ENCODE measurements at regions not wholly inside any gene's neighbourhood (a gene's known extent, or its start where the extent isn't known, plus 50 kb on each side); places are given as distances from the start of the nearest gene placed in this dataset.

DNA sequence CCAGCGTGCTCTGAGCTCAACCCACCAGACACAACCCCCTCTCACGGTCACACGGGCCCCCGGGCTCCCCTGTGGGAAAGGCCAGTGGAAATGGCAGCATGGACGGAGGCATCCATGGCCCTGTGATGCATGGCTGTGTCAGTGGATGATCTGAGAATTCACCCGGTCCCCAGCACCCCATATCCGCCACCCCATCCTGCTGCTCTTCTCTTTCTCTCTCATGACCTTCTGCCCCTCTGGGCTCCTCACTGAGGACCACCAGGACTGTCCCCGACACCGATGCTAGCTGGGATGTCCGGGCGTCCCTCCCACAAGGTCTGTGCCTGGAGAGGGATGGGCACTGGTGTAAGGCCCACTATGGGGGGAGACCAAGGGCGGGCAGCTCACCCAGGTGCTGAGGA lies 282.2 kb downstream of the ADGRD1 start:
- TF ChIP-seq, protein P1, sequence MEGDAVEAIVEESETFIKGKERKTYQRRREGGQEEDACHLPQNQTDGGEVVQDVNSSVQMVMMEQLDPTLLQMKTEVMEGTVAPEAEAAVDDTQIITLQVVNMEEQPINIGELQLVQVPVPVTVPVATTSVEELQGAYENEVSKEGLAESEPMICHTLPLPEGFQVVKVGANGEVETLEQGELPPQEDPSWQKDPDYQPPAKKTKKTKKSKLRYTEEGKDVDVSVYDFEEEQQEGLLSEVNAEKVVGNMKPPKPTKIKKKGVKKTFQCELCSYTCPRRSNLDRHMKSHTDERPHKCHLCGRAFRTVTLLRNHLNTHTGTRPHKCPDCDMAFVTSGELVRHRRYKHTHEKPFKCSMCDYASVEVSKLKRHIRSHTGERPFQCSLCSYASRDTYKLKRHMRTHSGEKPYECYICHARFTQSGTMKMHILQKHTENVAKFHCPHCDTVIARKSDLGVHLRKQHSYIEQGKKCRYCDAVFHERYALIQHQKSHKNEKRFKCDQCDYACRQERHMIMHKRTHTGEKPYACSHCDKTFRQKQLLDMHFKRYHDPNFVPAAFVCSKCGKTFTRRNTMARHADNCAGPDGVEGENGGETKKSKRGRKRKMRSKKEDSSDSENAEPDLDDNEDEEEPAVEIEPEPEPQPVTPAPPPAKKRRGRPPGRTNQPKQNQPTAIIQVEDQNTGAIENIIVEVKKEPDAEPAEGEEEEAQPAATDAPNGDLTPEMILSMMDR (IDR thresholded peaks at IDR 0.05) = no peak
- no peak for TF ChIP-seq POLR2A (IDR thresholded peaks at IDR 0.05)
